Activated naive CD4-positive, alpha-beta T cell treated with anti-CD3 and anti-CD28 coated beads for 36 hours (primary cell): ENCODE measurements at regions not wholly inside any gene's neighbourhood (a gene's known extent, or its start where the extent isn't known, plus 50 kb on each side); places are given as distances from the start of the nearest gene placed in this dataset.

Source experiments
- CTCF ChIA-PET: fragments of 350-600 bp; sonication (Branson Sonifier 250); formaldehyde crosslinking; loops from one replicate; lab custom pipeline; 2021; ENCODE audit warnings: antibody characterized with exemption; lab: Charles Lee
- DNase-seq: peaks from one replicate; pipeline ENCODE4 v3.0.0-alpha.2; 2020
- H3K27ac Mint-ChIP-seq: one replicate; pipeline ENCODE4 v1.8.0; 2021; ENCODE audit warnings: mild to moderate bottlenecking, mixed read lengths
- H3K27me3 Mint-ChIP-seq: one replicate; pipeline ENCODE4 v1.8.0; 2021; ENCODE audit warnings: low read depth, mixed read lengths
- H3K36me3 Mint-ChIP-seq: one replicate; pipeline ENCODE4 v1.8.0; 2021; ENCODE audit warnings: low read depth, mixed read lengths
- H3K4me1 Mint-ChIP-seq: one replicate; pipeline ENCODE4 v1.8.0; 2021; ENCODE audit warnings: low read depth, mixed read lengths
- H3K4me3 Mint-ChIP-seq: one replicate; pipeline ENCODE4 v1.8.0; 2021; ENCODE audit warnings: mild to moderate bottlenecking, moderate library complexity, mixed read lengths
- H3K9me3 Mint-ChIP-seq: one replicate; pipeline ENCODE4 v1.8.0; 2021; ENCODE audit warnings: mixed read lengths
- intact Hi-C: fragments of 100-400 bp; cut with micrococcal nuclease; formaldehyde crosslinking; loops from one replicate; pipeline ENCODE4 v1.15.1; 2023

DNA sequence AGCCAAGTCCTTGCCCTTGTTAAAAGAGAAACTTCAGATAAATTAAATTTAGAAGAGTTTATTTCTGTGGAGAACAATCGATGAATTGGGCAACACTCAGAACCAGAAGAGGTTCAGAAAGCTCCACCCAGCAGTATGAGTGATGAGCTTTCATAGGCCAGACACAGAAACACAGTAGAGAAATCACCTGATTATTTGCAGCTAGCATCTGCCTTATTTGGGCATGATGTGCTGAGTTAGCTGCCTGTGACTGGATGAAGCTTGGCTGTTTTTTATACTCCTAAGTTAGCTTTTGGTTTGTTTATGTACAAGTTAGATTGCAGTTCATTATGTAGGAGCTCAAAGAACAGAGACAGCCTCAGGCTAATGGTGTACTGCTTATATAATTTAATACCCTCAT is 269.5 kb upstream of the SESN3 start:
- CTCF ChIA-PET, result no interaction called here
- Mint-ChIP-seq H3K9me3 (no peaks in the 10 kb centered on the region), H3K27me3 (no peaks in the 10 kb centered on the region), H3K27ac (no peak overlapping the region), H3K36me3 (no peaks in the 10 kb centered on the region), H3K4me1 (peaks cover 7% of the 10 kb centered on the region), H3K4me3 (no peak overlapping the region)
- DNase-seq, result no peak
- intact Hi-C loops, result no loop called here

DNA sequence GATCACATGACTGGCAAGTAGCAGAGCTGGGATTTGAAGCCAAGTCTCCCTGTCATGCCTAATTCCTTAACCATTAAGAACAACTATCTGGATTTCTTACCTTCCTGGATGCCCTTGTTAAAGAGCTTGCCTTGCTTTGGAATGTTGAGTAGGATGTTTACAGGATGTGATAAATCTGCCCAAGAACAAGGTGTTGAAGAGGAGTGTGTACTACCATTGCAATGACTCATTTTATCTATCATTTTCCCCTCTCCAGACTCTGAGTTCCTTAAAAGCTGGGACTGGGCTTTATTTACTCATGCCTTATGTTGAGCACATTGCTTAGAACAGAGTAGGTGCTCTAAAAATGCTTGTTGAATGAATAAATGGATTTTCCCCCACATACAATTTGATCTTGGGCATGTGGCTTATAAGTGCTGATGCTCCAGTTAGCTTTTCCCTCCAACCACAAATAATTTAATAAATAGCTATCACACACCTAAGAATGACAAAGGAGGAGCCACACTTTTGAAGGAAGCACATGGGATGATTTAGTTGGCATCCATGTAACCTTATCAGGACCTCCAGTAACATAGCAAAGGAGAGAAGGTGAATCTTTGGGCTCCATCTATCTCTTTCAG is 268.6 kb upstream of the SESN3 start:
- H3K27me3 Mint-ChIP-seq, result no peaks in the 10 kb centered on the region
- CTCF ChIA-PET, result interaction anchor here (1.0 kb wide), 1 partner anchor 99 kb away, joined by 3 read pairs; no protein-coding TSS in a partner anchor

DNA sequence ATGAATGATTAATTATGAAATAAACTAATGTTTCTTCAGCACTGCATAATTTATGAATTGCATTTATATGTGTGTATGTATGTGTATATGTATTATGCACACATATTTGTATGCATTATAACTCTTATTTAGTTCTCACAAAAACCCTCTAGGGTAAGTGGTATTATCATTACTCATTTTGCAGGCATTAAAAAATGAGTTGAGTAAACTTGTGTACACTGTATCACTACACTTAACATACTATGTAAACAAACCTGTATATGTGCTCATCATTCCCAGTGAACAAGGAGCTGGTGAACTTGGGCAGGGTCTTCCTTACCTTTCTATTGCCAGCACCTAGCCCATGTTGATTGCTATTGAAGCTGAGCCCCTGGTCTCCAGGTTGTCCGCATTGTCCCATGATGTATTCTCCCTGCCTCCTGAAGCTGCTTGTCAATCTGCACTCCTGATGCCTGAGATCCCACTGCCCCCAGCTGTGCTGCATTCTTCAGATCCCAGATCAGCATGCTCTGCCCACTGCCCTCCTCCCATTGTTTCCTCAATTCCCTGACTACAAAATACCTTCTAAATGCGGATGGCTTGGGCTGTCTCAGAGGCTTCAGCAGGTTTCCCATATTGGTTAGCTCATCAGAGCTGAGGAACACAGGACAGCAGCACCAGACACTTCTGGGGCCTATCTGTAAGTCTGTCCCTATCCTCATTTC is 267.9 kb upstream of the SESN3 start:
- intact Hi-C loops, result no loop called here
- no peak for DNase-seq
- Mint-ChIP-seq H3K4me3 (no peak overlapping the region), H3K27ac (no peak overlapping the region), H3K36me3 (no peaks in the 10 kb centered on the region), H3K27me3 (no peaks in the 10 kb centered on the region), H3K9me3 (peaks cover 2% of the 10 kb centered on the region), H3K4me1 (peaks cover 7% of the 10 kb centered on the region)
- CTCF ChIA-PET, result interaction anchor here (1.0 kb wide), 1 partner anchor 98 kb away, joined by 3 read pairs; no protein-coding TSS in a partner anchor

More for the DNA sequence above, 268.6 kb upstream of the SESN3 start:
- Mint-ChIP-seq H3K27ac (no peak overlapping the region), H3K36me3 (no peaks in the 10 kb centered on the region), H3K4me3 (no peak overlapping the region), H3K4me1 (peaks cover 7% of the 10 kb centered on the region), H3K9me3 (no peaks in the 10 kb centered on the region)
- intact Hi-C loops, result no loop called here
- DNase-seq, result no peak

DNA sequence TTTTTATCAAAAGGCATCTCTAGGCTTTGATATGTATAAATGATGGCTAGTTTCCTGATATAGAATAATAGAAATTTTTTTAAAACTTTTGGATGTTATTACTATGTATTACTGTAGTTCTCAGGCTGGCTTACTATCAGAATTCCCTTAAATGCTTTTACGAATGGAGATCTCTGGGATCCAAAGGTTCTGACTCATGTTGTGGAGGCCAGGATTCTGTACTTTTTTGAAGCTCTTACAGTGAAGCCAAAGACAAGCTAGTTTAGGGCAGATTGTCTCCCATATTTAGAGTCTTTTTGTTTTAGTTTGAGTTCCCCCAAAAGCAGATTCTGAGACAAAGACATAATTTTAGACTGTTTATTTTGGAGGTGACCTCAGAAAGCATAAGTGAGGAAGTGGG is 265.9 kb upstream of the SESN3 start:
- CTCF ChIA-PET, result no interaction called here
- peaks cover 2% of the 10 kb centered on the region for H3K9me3 Mint-ChIP-seq
- intact Hi-C loops, result no loop called here

DNA sequence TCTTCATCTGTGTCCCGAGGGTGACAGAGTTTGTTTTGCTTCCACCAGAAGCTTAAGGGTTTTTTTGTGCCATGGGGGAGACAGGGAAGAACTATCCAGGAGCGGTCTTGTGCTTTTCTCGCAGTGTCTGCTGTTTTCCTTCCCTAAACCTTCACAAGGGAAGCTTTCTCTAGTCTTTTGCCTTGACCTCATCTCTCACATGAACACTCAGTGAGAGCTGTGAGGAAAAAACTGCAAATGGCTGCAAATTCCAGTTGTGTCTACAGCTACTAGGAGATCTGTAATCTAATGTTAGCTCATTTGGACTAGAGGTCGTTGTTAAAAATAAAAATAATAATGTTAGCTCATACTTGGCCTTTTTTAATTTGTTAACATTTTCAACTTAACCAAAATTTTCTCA is 264.7 kb upstream of the SESN3 start:
- H3K27me3 Mint-ChIP-seq, result no peaks in the 10 kb centered on the region
- H3K4me3 Mint-ChIP-seq, result no peak overlapping the region
- intact Hi-C loops, result no loop called here
- peaks cover 5% of the 10 kb centered on the region for H3K9me3 Mint-ChIP-seq
- no peak overlapping the region for H3K27ac Mint-ChIP-seq
- DNase-seq, result no peak
- no peaks in the 10 kb centered on the region for H3K36me3 Mint-ChIP-seq
- peaks cover 7% of the 10 kb centered on the region for H3K4me1 Mint-ChIP-seq
- CTCF ChIA-PET, result no interaction called here

More for the DNA sequence above, 265.9 kb upstream of the SESN3 start:
- H3K27ac Mint-ChIP-seq, result no peak overlapping the region
- H3K27me3 Mint-ChIP-seq, result no peaks in the 10 kb centered on the region
- H3K36me3 Mint-ChIP-seq, result no peaks in the 10 kb centered on the region
- no peak for DNase-seq
- H3K4me1 Mint-ChIP-seq, result peaks cover 7% of the 10 kb centered on the region
- no peak overlapping the region for H3K4me3 Mint-ChIP-seq

DNA sequence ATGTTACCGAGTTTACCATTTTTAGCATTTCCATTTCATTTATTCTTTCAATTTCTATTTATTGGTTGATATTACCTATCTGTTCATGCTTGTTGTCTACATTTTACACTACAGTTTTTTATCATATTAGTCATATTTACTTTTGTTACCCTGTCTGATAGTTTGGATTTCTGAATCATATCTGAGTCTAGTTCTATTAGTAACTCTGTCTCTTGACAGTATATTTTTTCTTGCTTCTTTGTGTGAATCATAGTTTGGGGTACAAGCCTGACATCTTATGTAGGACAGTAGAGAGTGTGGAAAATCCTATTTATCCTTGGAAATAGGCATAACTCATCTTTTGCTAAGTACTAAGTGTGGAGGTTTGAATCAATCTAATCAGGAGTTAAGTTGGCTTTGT is 263.9 kb upstream of the SESN3 start:
- peaks cover 7% of the 10 kb centered on the region for H3K4me1 Mint-ChIP-seq
- intact Hi-C loops, result no loop called here
- peaks cover 9% of the 10 kb centered on the region for H3K9me3 Mint-ChIP-seq
- H3K4me3 Mint-ChIP-seq, result no peak overlapping the region
- no peaks in the 10 kb centered on the region for H3K27me3 Mint-ChIP-seq
- CTCF ChIA-PET, result no interaction called here
- no peak for DNase-seq
- no peak overlapping the region for H3K27ac Mint-ChIP-seq
- no peaks in the 10 kb centered on the region for H3K36me3 Mint-ChIP-seq

DNA sequence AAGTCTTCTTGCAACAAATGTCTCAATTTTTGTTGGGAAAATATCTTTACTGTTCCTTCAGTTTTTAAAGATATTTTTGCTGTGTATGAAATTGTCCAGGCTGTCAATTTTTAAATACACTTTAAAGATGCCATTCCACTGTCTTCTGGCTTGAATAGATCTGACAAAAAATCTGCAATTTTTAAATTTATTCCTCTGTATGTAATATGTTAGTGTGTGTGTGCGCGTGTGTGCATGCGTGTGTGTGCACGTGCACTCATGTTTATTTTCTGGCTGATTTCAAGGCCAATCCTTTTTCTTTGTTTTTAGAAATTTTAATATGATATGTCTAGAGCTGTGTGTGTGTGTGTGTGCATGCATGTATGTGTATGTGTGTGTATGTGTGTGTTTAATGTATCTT is 263.2 kb upstream of the SESN3 start:
- peaks cover 9% of the 10 kb centered on the region for H3K9me3 Mint-ChIP-seq
- no peaks in the 10 kb centered on the region for H3K27me3 Mint-ChIP-seq
- H3K4me3 Mint-ChIP-seq, result no peak overlapping the region
- DNase-seq, result no peak
- no peaks in the 10 kb centered on the region for H3K36me3 Mint-ChIP-seq
- CTCF ChIA-PET, result no interaction called here
- no peak overlapping the region for H3K27ac Mint-ChIP-seq
- intact Hi-C loops, result no loop called here
- H3K4me1 Mint-ChIP-seq, result peaks cover 3% of the 10 kb centered on the region

DNA sequence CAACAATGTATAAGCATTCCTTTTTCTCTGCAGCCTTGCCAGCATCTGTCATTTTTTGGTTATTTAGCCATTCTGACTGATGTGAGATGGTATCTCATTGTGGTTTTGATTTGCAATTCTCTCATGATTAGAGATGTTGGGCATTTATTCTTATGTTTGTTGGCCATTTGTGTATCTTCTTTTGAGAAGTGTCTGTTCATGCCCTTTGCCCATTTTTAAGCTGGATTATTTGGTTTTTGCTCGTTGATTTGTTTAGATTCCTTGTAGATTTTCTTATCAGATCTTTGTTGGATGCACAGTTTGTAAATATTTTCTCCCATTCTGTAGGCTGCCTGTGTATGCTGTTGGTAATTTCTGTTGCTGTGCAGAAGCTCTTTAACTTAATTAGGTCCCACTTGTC is 259.6 kb upstream of the SESN3 start:
- Mint-ChIP-seq H3K36me3 (no peaks in the 10 kb centered on the region), H3K4me1 (peaks cover 4% of the 10 kb centered on the region), H3K9me3 (peaks cover 9% of the 10 kb centered on the region), H3K27me3 (no peaks in the 10 kb centered on the region), H3K27ac (no peak overlapping the region), H3K4me3 (no peak overlapping the region)
- CTCF ChIA-PET, result no interaction called here
- intact Hi-C loops, result no loop called here
- no peak for DNase-seq

DNA sequence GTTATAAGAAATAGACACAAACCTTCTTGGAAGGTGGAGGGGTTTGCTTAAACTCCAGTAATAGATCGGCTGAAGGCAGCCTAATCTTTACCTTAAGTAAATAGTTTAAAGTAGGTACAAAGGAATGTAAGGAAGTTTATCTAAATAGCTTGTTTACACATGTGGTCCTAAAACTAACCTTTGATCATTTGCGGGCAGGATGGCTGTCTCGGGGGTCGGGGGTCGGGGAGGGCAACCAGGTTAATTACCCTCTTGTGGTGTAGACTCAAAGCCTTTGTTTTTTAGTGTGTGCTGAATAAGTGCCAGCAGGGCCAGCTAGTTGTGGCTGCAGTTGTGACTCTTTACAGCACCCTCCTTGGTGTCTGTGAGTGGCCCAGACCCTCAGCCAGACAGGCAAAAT is 256.9 kb upstream of the SESN3 start:
- CTCF ChIA-PET, result no interaction called here
- H3K4me1 Mint-ChIP-seq, result peaks cover 4% of the 10 kb centered on the region
- peaks cover 8% of the 10 kb centered on the region for H3K9me3 Mint-ChIP-seq
- no peak for DNase-seq
- H3K4me3 Mint-ChIP-seq, result no peak overlapping the region
- no peaks in the 10 kb centered on the region for H3K27me3 Mint-ChIP-seq
- no peaks in the 10 kb centered on the region for H3K36me3 Mint-ChIP-seq
- no peak overlapping the region for H3K27ac Mint-ChIP-seq
- intact Hi-C loops, result no loop called here

DNA sequence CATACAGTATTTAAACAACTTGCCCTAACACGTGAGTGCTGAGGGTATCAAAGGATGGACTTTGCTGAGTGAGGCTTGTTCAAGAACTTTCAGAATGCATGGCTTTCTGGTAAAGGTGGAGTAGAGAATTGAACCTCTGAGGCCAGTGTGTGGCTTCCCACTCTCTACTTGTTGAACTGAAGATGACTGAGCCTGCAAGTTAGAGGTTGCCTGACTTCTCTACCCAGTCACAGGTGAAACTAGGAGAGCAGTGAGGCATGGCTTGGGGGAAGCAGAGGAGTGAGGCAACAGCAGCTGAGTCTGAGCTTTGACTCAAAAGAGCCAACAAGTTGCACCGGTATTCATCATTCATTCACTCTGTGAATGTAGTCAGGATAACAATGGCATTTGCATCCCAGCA is 256.4 kb upstream of the SESN3 start:
- CTCF ChIA-PET, result no interaction called here
- peak; percentile 35 for DNase-seq

DNA sequence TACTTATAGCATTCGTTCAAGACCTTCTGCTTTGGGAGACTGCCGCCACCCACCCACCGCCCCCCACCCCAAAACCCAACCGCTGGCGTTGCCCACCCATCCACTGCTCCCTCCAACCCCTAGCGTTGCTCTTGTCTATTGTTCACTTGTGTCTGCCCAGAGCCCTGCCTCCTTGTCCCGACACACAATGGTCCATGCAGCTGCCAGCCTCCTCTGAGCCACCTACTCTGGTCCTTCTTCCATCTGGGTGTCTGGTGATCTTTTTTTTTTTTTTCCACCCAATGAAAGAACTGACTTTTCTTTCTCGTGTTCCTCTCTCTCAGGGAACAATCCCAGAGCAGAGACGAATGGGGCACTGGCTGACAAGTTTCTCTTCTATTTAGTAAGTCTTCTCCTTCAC is 256.0 kb upstream of the SESN3 start:
- peaks cover 8% of the 10 kb centered on the region for H3K9me3 Mint-ChIP-seq
- H3K27me3 Mint-ChIP-seq, result no peaks in the 10 kb centered on the region
- H3K36me3 Mint-ChIP-seq, result no peaks in the 10 kb centered on the region
- H3K4me1 Mint-ChIP-seq, result peaks cover 4% of the 10 kb centered on the region
- CTCF ChIA-PET, result no interaction called here
- H3K4me3 Mint-ChIP-seq, result no peak overlapping the region
- no peak overlapping the region for H3K27ac Mint-ChIP-seq
- intact Hi-C loops, result no loop called here
- DNase-seq, result no peak

More for the DNA sequence above, 256.4 kb upstream of the SESN3 start:
- Mint-ChIP-seq H3K36me3 (no peaks in the 10 kb centered on the region), H3K27ac (no peak overlapping the region), H3K4me3 (no peak overlapping the region), H3K4me1 (peaks cover 4% of the 10 kb centered on the region), H3K9me3 (peaks cover 8% of the 10 kb centered on the region), H3K27me3 (no peaks in the 10 kb centered on the region)
- intact Hi-C loops, result no loop called here

DNA sequence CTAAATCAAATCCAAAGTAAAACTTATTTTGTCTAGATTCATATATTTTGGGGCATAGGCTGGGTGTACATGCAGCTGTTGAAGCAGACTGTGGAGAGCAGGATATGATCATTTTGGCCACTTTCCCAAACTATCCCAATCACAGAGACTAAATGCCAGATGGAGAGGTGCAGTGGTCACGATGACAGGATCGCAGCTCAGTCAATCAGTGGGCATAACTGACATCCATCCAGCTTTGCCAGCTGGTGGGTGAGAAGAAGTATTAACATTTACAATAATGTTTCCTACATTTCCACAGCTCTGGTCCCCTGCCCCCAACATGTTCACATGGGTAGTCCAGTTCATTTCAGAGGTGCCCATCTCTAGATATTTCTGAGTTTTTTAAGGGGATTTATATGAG is 255.5 kb upstream of the SESN3 start:
- no peaks in the 10 kb centered on the region for H3K36me3 Mint-ChIP-seq
- CTCF ChIA-PET, result no interaction called here
- intact Hi-C loops, result no loop called here
- H3K4me3 Mint-ChIP-seq, result no peak overlapping the region
- H3K27me3 Mint-ChIP-seq, result no peaks in the 10 kb centered on the region
- H3K9me3 Mint-ChIP-seq, result peaks cover 8% of the 10 kb centered on the region
- DNase-seq, result no peak
- no peak overlapping the region for H3K27ac Mint-ChIP-seq
- H3K4me1 Mint-ChIP-seq, result peaks cover 4% of the 10 kb centered on the region
